ENCODE measurements at regions not wholly inside any gene's neighbourhood (a gene's known extent, or its start where the extent isn't known, plus 50 kb on each side); places are given as distances from the start of the nearest gene placed in this dataset.

GRCh38 chr5:8879248-8879647, 666.6 kb downstream of the SEMA5A start:
- Histone ChIP-seq H3F3A (ENCODE audit: low read depth) (no peaks in the 10 kb centered on the region), H3K4me3 (no peak overlapping the region), H3K27ac (no peak overlapping the region), H3K4me2 (no peak overlapping the region), H3K9ac (no peak overlapping the region), H4K20me1 (ENCODE audit: low read depth) (no peaks in the 10 kb centered on the region), H3K36me3 (no peaks in the 10 kb centered on the region), H3K4me1 (no peaks in the 10 kb centered on the region), H3K79me2 (ENCODE audit: low read depth) (no peaks in the 10 kb centered on the region), H3K9me3 (ENCODE audit: low read depth) (no peaks in the 10 kb centered on the region), H2AFZ (replicated peaks) (no peak overlapping the region), H3K27me3 (no peaks in the 10 kb centered on the region)
- H3K27me3 Mint-ChIP-seq (ENCODE audit: insufficient read depth, low read depth), result peaks cover 5% of the 10 kb centered on the region
- H3K4me1 Mint-ChIP-seq, result no peaks in the 10 kb centered on the region
- no peak overlapping the region for H3K4me3 Mint-ChIP-seq
- TF ChIP-seq CTCF (IDR thresholded peaks at IDR 0.05) (no peak), EZH2phosphoT487 (IDR thresholded peaks at IDR 0.05) (no peak), EZH2 (IDR thresholded peaks at IDR 0.05) (no peak)
- no peaks in the 10 kb centered on the region for H3K36me3 Mint-ChIP-seq
- H3K27ac Mint-ChIP-seq, result no peak overlapping the region
- H3K9me3 Mint-ChIP-seq, result peaks cover 5% of the 10 kb centered on the region
- DNase-seq (ENCODE audit: low spot score), result no peak

DNA sequence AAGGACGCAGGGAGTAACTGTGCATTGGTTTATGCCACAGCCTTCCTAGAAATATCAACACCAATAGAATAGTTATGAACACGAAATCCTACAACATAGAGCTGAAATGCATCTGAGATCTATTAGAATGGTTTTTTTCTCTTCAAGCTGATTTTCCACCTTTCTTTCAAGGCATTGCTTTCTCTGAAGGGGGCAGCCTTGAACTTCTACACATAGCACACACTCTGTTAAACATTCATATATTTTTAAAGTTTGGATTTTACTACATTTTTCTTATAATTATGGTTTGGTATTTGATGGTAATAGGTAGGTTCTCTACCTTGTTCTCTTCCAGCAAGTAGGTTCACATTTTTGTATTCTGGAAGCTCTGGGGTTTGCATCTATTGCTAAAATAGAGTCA, 661.8 kb downstream of the SEMA5A start:
- TF ChIP-seq EZH2phosphoT487 (IDR thresholded peaks at IDR 0.05), result no peak
- TF ChIP-seq EZH2 (IDR thresholded peaks at IDR 0.05), result no peak
- no peak for TF ChIP-seq CTCF (IDR thresholded peaks at IDR 0.05)
- H3K36me3 Mint-ChIP-seq, result no peaks in the 10 kb centered on the region
- no peaks in the 10 kb centered on the region for H3K79me2 ChIP-seq (ENCODE audit: low read depth)
- no peaks in the 10 kb centered on the region for H4K20me1 ChIP-seq (ENCODE audit: low read depth)
- H3K36me3 ChIP-seq, result no peaks in the 10 kb centered on the region
- H3K27ac ChIP-seq, result no peak overlapping the region
- H3K27me3 ChIP-seq, result no peaks in the 10 kb centered on the region
- H3K4me2 ChIP-seq, result no peak overlapping the region
- H3K4me1 Mint-ChIP-seq, result no peaks in the 10 kb centered on the region
- H3K9me3 Mint-ChIP-seq, result peaks cover 11% of the 10 kb centered on the region
- no peak overlapping the region for H3K27ac Mint-ChIP-seq
- H3K4me3 ChIP-seq, result no peak overlapping the region
- H3K9ac ChIP-seq, result no peak overlapping the region
- no peaks in the 10 kb centered on the region for H3K9me3 ChIP-seq (ENCODE audit: low read depth)
- peaks cover 2% of the 10 kb centered on the region for H3K27me3 Mint-ChIP-seq (ENCODE audit: insufficient read depth, low read depth)
- no peaks in the 10 kb centered on the region for H3K4me1 ChIP-seq
- no peak overlapping the region for H2AFZ ChIP-seq (replicated peaks)
- no peaks in the 10 kb centered on the region for H3F3A ChIP-seq (ENCODE audit: low read depth)
- DNase-seq (ENCODE audit: low spot score), result no peak
- no peak overlapping the region for H3K4me3 Mint-ChIP-seq

DNA sequence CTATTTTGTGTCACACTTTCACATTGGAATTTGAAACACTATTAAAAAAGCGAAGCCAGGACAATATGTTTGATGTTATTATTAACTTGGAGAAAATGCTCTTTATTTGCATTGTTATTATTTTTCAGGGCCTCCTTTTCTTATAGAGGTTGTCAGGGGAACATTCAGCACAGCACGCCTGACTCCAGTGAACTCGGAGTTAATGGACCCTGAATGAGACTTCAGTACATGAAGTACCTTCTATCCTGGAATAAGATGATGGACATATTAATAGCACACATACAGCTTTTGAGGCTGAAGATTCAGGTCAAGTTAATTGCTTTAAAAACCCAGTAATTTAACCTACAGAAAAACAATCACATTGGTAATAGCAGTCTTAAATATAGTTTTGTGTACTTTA, 652.9 kb downstream of the SEMA5A start:
- H3K9me3 Mint-ChIP-seq, result no peaks in the 10 kb centered on the region
- peaks cover 11% of the 10 kb centered on the region for H3K4me1 Mint-ChIP-seq
- Histone ChIP-seq H3K27ac (no peak overlapping the region), H3K27me3 (no peaks in the 10 kb centered on the region), H4K20me1 (ENCODE audit: low read depth) (no peaks in the 10 kb centered on the region), H3K36me3 (no peaks in the 10 kb centered on the region), H3F3A (ENCODE audit: low read depth) (no peaks in the 10 kb centered on the region), H3K4me2 (no peak overlapping the region), H3K79me2 (ENCODE audit: low read depth) (no peaks in the 10 kb centered on the region), H3K9me3 (ENCODE audit: low read depth) (no peaks in the 10 kb centered on the region), H3K9ac (no peak overlapping the region), H2AFZ (replicated peaks) (no peak overlapping the region), H3K4me1 (no peaks in the 10 kb centered on the region), H3K4me3 (no peak overlapping the region)
- H3K27me3 Mint-ChIP-seq (ENCODE audit: insufficient read depth, low read depth), result peaks cover 2% of the 10 kb centered on the region
- TF ChIP-seq EZH2phosphoT487 (IDR thresholded peaks at IDR 0.05) (no peak), EZH2 (IDR thresholded peaks at IDR 0.05) (no peak), CTCF (IDR thresholded peaks at IDR 0.05) (no peak)
- H3K27ac Mint-ChIP-seq, result no peak overlapping the region
- H3K4me3 Mint-ChIP-seq, result no peak overlapping the region
- H3K36me3 Mint-ChIP-seq, result no peaks in the 10 kb centered on the region
- DNase-seq (ENCODE audit: low spot score), result no peak

- H3K27ac ChIP-seq, result no peak overlapping the region
- no peak overlapping the region for H3K4me3 ChIP-seq
- Mint-ChIP-seq H3K27me3 (ENCODE audit: insufficient read depth, low read depth) (peaks cover 2% of the 10 kb centered on the region), H3K9me3 (no peaks in the 10 kb centered on the region), H3K4me3 (no peak overlapping the region), H3K27ac (no peak overlapping the region), H3K4me1 (peaks cover 11% of the 10 kb centered on the region), H3K36me3 (no peaks in the 10 kb centered on the region)
- no peaks in the 10 kb centered on the region for H4K20me1 ChIP-seq (ENCODE audit: low read depth)
- no peak overlapping the region for H3K4me2 ChIP-seq
- no peaks in the 10 kb centered on the region for H3F3A ChIP-seq (ENCODE audit: low read depth)
- H2AFZ ChIP-seq (replicated peaks), result no peak overlapping the region
- no peak overlapping the region for H3K9ac ChIP-seq
- H3K27me3 ChIP-seq, result no peaks in the 10 kb centered on the region
- no peak for DNase-seq (ENCODE audit: low spot score)
- H3K36me3 ChIP-seq, result no peaks in the 10 kb centered on the region
- no peak for TF ChIP-seq EZH2phosphoT487 (IDR thresholded peaks at IDR 0.05)
- no peak for TF ChIP-seq EZH2 (IDR thresholded peaks at IDR 0.05)
- TF ChIP-seq CTCF (IDR thresholded peaks at IDR 0.05), result no peak
- H3K4me1 ChIP-seq, result no peaks in the 10 kb centered on the region
- no peaks in the 10 kb centered on the region for H3K9me3 ChIP-seq (ENCODE audit: low read depth)
- no peaks in the 10 kb centered on the region for H3K79me2 ChIP-seq (ENCODE audit: low read depth)
Observed at GRCh38 chr5:8894031-8894430, 651.8 kb downstream of the SEMA5A start.
